Astrocyte (in vitro differentiated cells and primary cell): ENCODE measurements at regions not wholly inside any gene's neighbourhood (a gene's known extent, or its start where the extent isn't known, plus 50 kb on each side); places are given as distances from the start of the nearest gene placed in this dataset.
A peak's percentile ranks its signal among the peaks of the same experiment; 100 is the strongest.

Experiments used
- DNase-seq: peaks from one replicate; pipeline ENCODE4 v3.0.0-alpha.2; 2010; ENCODE audit warnings: low read depth
- FAIRE-seq: peaks from 2 replicates; lab custom pipeline; 2011; peaks lifted over from hg19 to GRCh38; lab: Jason Lieb, UNC
- H2AFZ ChIP-seq: 2 replicates; pipeline ENCODE4 v1.6.0; 2012; ENCODE audit warnings: low read depth, low read length, inconsistent platforms
- H3K27ac ChIP-seq: 2 replicates; pipeline ENCODE4 v1.5.1; 2011; ENCODE audit warnings: low read depth, low read length, inconsistent platforms
- H3K27me3 ChIP-seq: 2 replicates; pipeline ENCODE4 v1.6.0; 2011; ENCODE audit warnings: low read length, inconsistent platforms; ENCODE audit not compliant: insufficient read depth
- H3K36me3 ChIP-seq: 2 replicates; pipeline ENCODE4 v1.5.1; 2011; ENCODE audit warnings: low read length, inconsistent platforms; ENCODE audit not compliant: insufficient read depth
- H3K4me1 ChIP-seq: 2 replicates; pipeline ENCODE4 v1.5.1; 2011; ENCODE audit warnings: low read length, inconsistent platforms; ENCODE audit not compliant: insufficient read depth
- H3K4me2 ChIP-seq: 2 replicates; pipeline ENCODE4 v1.6.0; 2012; ENCODE audit warnings: low read length, inconsistent platforms
- H3K4me3 ChIP-seq: 2 replicates; pipeline ENCODE4 v1.5.1; 2011; ENCODE audit warnings: low read depth, mild to moderate bottlenecking, low read length, inconsistent platforms; ENCODE audit not compliant: insufficient read depth
- H3K79me2 ChIP-seq: 2 replicates; pipeline ENCODE4 v1.6.0; 2012; ENCODE audit warnings: mild to moderate bottlenecking, low read length, inconsistent platforms; ENCODE audit not compliant: insufficient read depth
- H3K9ac ChIP-seq: 2 replicates; pipeline ENCODE4 v1.6.0; 2012; ENCODE audit warnings: mild to moderate bottlenecking, low read length, inconsistent platforms
- H3K9me3 ChIP-seq: 2 replicates; pipeline ENCODE4 v1.5.1; 2012; ENCODE audit warnings: low read depth, mild to moderate bottlenecking, low read length, inconsistent platforms; ENCODE audit not compliant: insufficient read depth
- H4K20me1 ChIP-seq: 2 replicates; pipeline ENCODE4 v1.6.0; 2012; ENCODE audit warnings: low read length, inconsistent platforms; ENCODE audit not compliant: insufficient read depth
- H3K27ac Mint-ChIP-seq: one replicate; pipeline ENCODE4 v1.8.0; 2021; ENCODE audit warnings: mild to moderate bottlenecking, mixed read lengths; ENCODE audit not compliant: unreplicated experiment
- H3K27me3 Mint-ChIP-seq: one replicate; pipeline ENCODE4 v1.8.0; 2021; ENCODE audit warnings: low read depth, mixed read lengths; ENCODE audit not compliant: unreplicated experiment
- H3K36me3 Mint-ChIP-seq: one replicate; pipeline ENCODE4 v1.8.0; 2021; ENCODE audit warnings: low read depth, mixed read lengths; ENCODE audit not compliant: unreplicated experiment
- H3K4me1 Mint-ChIP-seq: one replicate; pipeline ENCODE4 v1.8.0; 2021; ENCODE audit warnings: low read depth, mixed read lengths; ENCODE audit not compliant: unreplicated experiment
- H3K4me3 Mint-ChIP-seq: one replicate; pipeline ENCODE4 v1.8.0; 2021; ENCODE audit warnings: mild to moderate bottlenecking, moderate library complexity, mixed read lengths; ENCODE audit not compliant: unreplicated experiment
- H3K9me3 Mint-ChIP-seq: one replicate; pipeline ENCODE4 v1.8.0; 2021; ENCODE audit warnings: mild to moderate bottlenecking, mixed read lengths; ENCODE audit not compliant: unreplicated experiment
- CTCF ChIP-seq: IDR thresholded peaks from 2 replicates; pipeline ENCODE4 v1.5.1; 2011; ENCODE audit warnings: low read depth, mild to moderate bottlenecking, inconsistent platforms, low read length, moderate library complexity; ENCODE audit not compliant: insufficient read depth
- EZH2 ChIP-seq: IDR thresholded peaks from 2 replicates; pipeline ENCODE4 v1.6.1; 2012; ENCODE audit warnings: mild to moderate bottlenecking, low read length, inconsistent platforms; ENCODE audit not compliant: insufficient read depth

DNA sequence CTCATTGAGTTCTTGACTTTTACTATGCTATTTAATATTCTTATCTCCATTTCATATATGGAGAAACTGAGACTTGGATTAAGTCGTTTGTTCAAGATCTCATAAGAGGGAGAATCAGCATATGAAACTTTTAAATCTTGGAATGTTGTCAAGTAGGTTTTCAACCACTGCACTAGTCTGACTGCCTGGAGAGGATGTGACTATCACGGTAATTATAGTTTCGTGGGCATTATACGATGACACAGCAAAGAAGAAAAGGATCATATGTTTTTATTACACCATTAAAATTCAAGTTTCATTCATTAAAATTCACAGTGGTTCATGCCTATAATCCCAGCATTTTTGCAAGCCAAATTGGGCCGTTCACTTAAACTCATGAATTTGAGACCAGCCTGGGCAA, 555.2 kb downstream of the SLITRK1 start:
- Mint-ChIP-seq H3K4me1 (no peaks in the 10 kb centered on the region), H3K27ac (no peak overlapping the region), H3K4me3 (no peak overlapping the region), H3K9me3 (peaks cover 2% of the 10 kb centered on the region), H3K36me3 (no peaks in the 10 kb centered on the region), H3K27me3 (no peaks in the 10 kb centered on the region)
- no peak overlapping the region for H2AFZ ChIP-seq
- no peak overlapping the region for H3K27ac ChIP-seq
- H3K9ac ChIP-seq, result no peak overlapping the region
- H3K9me3 ChIP-seq, result no peaks in the 10 kb centered on the region
- no peaks in the 10 kb centered on the region for H3K27me3 ChIP-seq
- no peak for TF ChIP-seq EZH2
- TF ChIP-seq CTCF, result no peak
- no peaks in the 10 kb centered on the region for H3K79me2 ChIP-seq
- H3K4me3 ChIP-seq, result no peak overlapping the region
- FAIRE-seq, result no peak
- no peaks in the 10 kb centered on the region for H3K36me3 ChIP-seq
- H4K20me1 ChIP-seq, result no peaks in the 10 kb centered on the region
- H3K4me2 ChIP-seq, result no peak overlapping the region
- peak; percentile 1 for DNase-seq
- peaks cover 4% of the 10 kb centered on the region for H3K4me1 ChIP-seq

DNA sequence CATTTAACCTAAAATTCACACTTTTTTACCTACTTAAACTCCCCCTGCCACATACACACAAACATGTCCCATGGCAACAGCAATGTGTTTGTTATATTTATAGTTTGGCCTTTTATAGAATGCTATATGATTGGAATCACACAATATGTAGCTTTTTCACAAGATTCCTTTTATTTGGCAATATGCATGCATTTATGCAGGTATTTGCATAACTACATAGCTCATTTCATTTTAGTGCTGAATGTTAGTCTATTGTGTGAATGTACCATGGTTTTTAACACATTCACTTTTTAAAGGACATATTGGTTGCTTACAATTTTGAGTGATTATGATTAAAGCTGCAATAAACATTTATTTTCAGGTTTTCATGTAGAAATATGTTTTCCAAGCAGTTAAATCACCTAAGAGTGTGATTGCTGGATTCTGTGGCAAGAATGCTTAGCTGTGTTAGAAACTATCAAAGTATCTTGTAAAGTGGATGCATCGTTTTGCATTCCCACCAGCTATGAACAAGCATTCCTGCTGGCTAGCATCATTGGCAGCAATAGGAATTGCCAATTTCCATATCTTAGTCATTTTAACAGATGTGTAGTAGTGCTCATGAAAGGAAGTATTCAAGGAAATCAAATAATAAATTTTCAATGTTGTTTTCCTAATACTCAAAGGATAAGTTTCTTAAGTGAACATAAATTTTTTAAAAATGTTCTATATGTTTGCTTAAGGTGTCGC, 557.0 kb downstream of the SLITRK1 start:
- H3K9me3 Mint-ChIP-seq, result peaks cover 2% of the 10 kb centered on the region
- peak overlapping the region; percentile 43 for H3K27ac ChIP-seq

More for the DNA sequence above, 557.0 kb downstream of the SLITRK1 start:
- peak; percentile 29 for FAIRE-seq
- Mint-ChIP-seq H3K27ac (peak overlapping the region; percentile 64), H3K27me3 (no peaks in the 10 kb centered on the region), H3K4me1 (no peaks in the 10 kb centered on the region), H3K4me3 (no peak overlapping the region), H3K36me3 (no peaks in the 10 kb centered on the region)
- Histone ChIP-seq H3K9ac (peak overlapping the region; percentile 33), H3K4me2 (peak overlapping the region; percentile 56), H3K27me3 (no peaks in the 10 kb centered on the region), H2AFZ (no peak overlapping the region), H3K4me3 (no peak overlapping the region), H3K4me1 (peaks cover 4% of the 10 kb centered on the region), H3K79me2 (no peaks in the 10 kb centered on the region), H4K20me1 (no peaks in the 10 kb centered on the region), H3K9me3 (no peaks in the 10 kb centered on the region), H3K36me3 (no peaks in the 10 kb centered on the region)
- TF ChIP-seq CTCF, result no peak
- no peak for TF ChIP-seq EZH2
- peak; percentile 73 for DNase-seq
